Right lobe of liver (tissue), 4 donors: ENCODE measurements at regions not wholly inside any gene's neighbourhood (a gene's known extent, or its start where the extent isn't known, plus 50 kb on each side); places are given as distances from the start of the nearest gene placed in this dataset.

ENCODE experiments used
- POLR2A ChIP-seq: fragments of 450-650 bp; IDR thresholded peaks from one replicate; pipeline ENCODE4 v1.6.1; 2017; ENCODE audit warnings: antibody characterized with exemption, mild to moderate bottlenecking
- TF ChIP-seq, protein P1 (sequence below), 4 donors: fragments of 200-600 bp in 3 of 4; fragments of 450-650 bp in 1 of 4; IDR thresholded peaks; one replicate each; pipeline versions ENCODE4 v1.5.1 to v1.8.0; 2016 to 2022; ENCODE audit warnings: antibody characterized with exemption in 4 of 4, mild to moderate bottlenecking in 2 of 4
- donor health status: DM: no; HTN: no; CAD: no.
- donor health status: DM: no; HTN: no; CAD: no.
- donor health status: DM: no; HTN: yes; CAD: no.

DNA sequence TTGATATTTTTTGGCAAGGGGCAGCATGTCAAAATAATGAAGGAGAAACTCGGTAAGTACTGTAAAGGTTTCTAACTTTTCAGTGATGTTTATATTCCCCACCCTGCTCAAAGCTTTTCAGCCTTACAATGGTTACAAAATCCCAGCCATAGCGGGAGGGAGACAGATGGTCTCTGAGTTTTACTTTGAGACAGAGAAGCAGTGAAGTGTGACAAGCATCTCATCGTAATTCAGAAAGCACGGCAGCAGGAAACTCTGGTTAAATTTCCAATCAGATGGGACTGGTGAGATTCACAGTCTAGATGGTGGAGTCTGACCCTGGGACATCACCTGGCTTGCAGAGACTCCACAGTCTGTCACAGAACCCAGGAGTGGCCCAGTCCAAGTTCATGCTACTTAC is 448.0 kb upstream of the AMELY start:
- no peak for TF ChIP-seq POLR2A
- TF ChIP-seq, protein P1, sequence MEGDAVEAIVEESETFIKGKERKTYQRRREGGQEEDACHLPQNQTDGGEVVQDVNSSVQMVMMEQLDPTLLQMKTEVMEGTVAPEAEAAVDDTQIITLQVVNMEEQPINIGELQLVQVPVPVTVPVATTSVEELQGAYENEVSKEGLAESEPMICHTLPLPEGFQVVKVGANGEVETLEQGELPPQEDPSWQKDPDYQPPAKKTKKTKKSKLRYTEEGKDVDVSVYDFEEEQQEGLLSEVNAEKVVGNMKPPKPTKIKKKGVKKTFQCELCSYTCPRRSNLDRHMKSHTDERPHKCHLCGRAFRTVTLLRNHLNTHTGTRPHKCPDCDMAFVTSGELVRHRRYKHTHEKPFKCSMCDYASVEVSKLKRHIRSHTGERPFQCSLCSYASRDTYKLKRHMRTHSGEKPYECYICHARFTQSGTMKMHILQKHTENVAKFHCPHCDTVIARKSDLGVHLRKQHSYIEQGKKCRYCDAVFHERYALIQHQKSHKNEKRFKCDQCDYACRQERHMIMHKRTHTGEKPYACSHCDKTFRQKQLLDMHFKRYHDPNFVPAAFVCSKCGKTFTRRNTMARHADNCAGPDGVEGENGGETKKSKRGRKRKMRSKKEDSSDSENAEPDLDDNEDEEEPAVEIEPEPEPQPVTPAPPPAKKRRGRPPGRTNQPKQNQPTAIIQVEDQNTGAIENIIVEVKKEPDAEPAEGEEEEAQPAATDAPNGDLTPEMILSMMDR (IDR thresholded peaks at IDR 0.05) = no peak
